Mesenchymal stem cell (in vitro differentiated cells and primary cell): ENCODE measurements at regions not wholly inside any gene's neighbourhood (a gene's known extent, or its start where the extent isn't known, plus 50 kb on each side); places are given as distances from the start of the nearest gene placed in this dataset.
"Not testable (repeated sequence)": the region's sequence is repeated elsewhere in the genome, so short reads cannot be mapped to it uniquely, and the experiment has no call there.

Source experiments
- DNase-seq: peaks from one replicate; pipeline ENCODE4 v3.0.0-alpha.2; 2013
- H2AFZ ChIP-seq: one replicate; pipeline ENCODE4 v1.6.1; 2013; ENCODE audit warnings: low read depth, mild to moderate bottlenecking, control low read depth, inconsistent platforms, low read length, moderate library complexity
- H2AK5ac ChIP-seq: 2 replicates; pipeline ENCODE4 v1.6.1; 2013; ENCODE audit warnings: low read length, moderate library complexity, mild to moderate bottlenecking, inconsistent platforms; ENCODE audit not compliant: severe bottlenecking
- H2BK120ac ChIP-seq: one replicate; pipeline ENCODE4 v1.6.1; 2013; ENCODE audit warnings: low read depth, mild to moderate bottlenecking, inconsistent platforms, low read length, moderate library complexity
- H2BK12ac ChIP-seq, 2 experiments: one replicate each; pipeline ENCODE4 v1.6.1; 2013; ENCODE audit warnings: inconsistent platforms in 2 of 2, low read length in 2 of 2, mild to moderate bottlenecking in 2 of 2, moderate library complexity in 2 of 2, control low read depth in 1 of 2
- H2BK15ac ChIP-seq: one replicate; pipeline ENCODE4 v1.6.1; 2013; ENCODE audit warnings: mild to moderate bottlenecking, low read depth, inconsistent platforms; ENCODE audit not compliant: poor library complexity, severe bottlenecking
- H2BK5ac ChIP-seq: 2 replicates; pipeline ENCODE4 v1.6.1; 2013; ENCODE audit warnings: low read depth, mild to moderate bottlenecking, low read length, control low read depth, inconsistent platforms; ENCODE audit not compliant: poor library complexity, severe bottlenecking
- H3K14ac ChIP-seq, 2 experiments: one replicate each; pipeline ENCODE4 v1.6.1; 2013; ENCODE audit warnings: inconsistent platforms in 2 of 2, low read length in 2 of 2, control low read depth in 1 of 2, mild to moderate bottlenecking in 1 of 2, moderate library complexity in 1 of 2
- H3K18ac ChIP-seq, 2 experiments: one replicate each; pipeline ENCODE4 v1.6.1; 2013; ENCODE audit warnings: inconsistent platforms in 2 of 2, low read length in 2 of 2, control low read depth in 1 of 2, low read depth in 1 of 2, mild to moderate bottlenecking in 1 of 2
- H3K23ac ChIP-seq, 2 experiments: one replicate each; pipeline ENCODE4 v1.6.1; 2013; ENCODE audit warnings: inconsistent platforms in 2 of 2, low read length in 2 of 2, mild to moderate bottlenecking in 2 of 2, moderate library complexity in 2 of 2, control low read depth in 1 of 2
- H3K27ac ChIP-seq: 2 replicates; pipeline ENCODE4 v1.5.1; 2013; ENCODE audit warnings: mild to moderate bottlenecking, moderate library complexity, low read length, control low read depth, inconsistent platforms; ENCODE audit not compliant: poor library complexity, severe bottlenecking
- H3K27me3 ChIP-seq, 2 experiments: 2 replicates each; pipeline versions ENCODE4 v1.6.1 to v1.7.0; 2013; ENCODE audit warnings: low read length in 2 of 2, mild to moderate bottlenecking in 2 of 2, moderate library complexity in 2 of 2, control low read depth in 1 of 2, inconsistent platforms in 1 of 2; ENCODE audit not compliant: control insufficient read depth in 1 of 2, insufficient read depth in 1 of 2
- H3K36me3 ChIP-seq, 2 experiments: 2 replicates each; pipeline versions ENCODE4 v1.6.1 to v1.7.0; 2013; ENCODE audit warnings: low read length in 2 of 2, control low read depth in 1 of 2, inconsistent platforms in 1 of 2, low read depth in 1 of 2, mild to moderate bottlenecking in 1 of 2; ENCODE audit not compliant: insufficient read depth in 2 of 2, control insufficient read depth in 1 of 2
- H3K4ac ChIP-seq, 2 experiments: one replicate each; pipeline ENCODE4 v1.6.1; 2013; ENCODE audit warnings: inconsistent platforms in 2 of 2, low read length in 2 of 2, mild to moderate bottlenecking in 2 of 2, moderate library complexity in 2 of 2, control low read depth in 1 of 2, low read depth in 1 of 2
- H3K4me1 ChIP-seq: 2 replicates; pipeline ENCODE4 v1.6.1; 2013; ENCODE audit warnings: low read depth, low read length, control low read depth; ENCODE audit not compliant: control insufficient read depth, insufficient read depth
- H3K4me2 ChIP-seq: 2 replicates; pipeline ENCODE4 v1.6.1; 2013; ENCODE audit warnings: low read length, mild to moderate bottlenecking, inconsistent platforms; ENCODE audit not compliant: poor library complexity, severe bottlenecking
- H3K4me3 ChIP-seq, 2 experiments: 2 replicates each; pipeline versions ENCODE4 v1.5.1 to v1.7.0; 2013; ENCODE audit warnings: low read length in 2 of 2, mild to moderate bottlenecking in 2 of 2, control low read depth in 1 of 2, low read depth in 1 of 2; ENCODE audit not compliant: insufficient read depth in 1 of 2
- H3K79me1 ChIP-seq: replicated peaks from 2 replicates; pipeline ENCODE4 v1.6.1; 2013; ENCODE audit warnings: mild to moderate bottlenecking, control low read depth, low read length, inconsistent platforms; ENCODE audit not compliant: poor library complexity, severe bottlenecking
- H3K9ac ChIP-seq: 2 replicates; pipeline ENCODE4 v1.7.0; 2013; ENCODE audit warnings: mild to moderate bottlenecking, low read length, moderate library complexity
- H3K9me3 ChIP-seq: 2 replicates; pipeline ENCODE4 v1.7.0; 2013; ENCODE audit warnings: mild to moderate bottlenecking, low read length; ENCODE audit not compliant: control insufficient read depth
- H4K8ac ChIP-seq: one replicate; pipeline ENCODE4 v1.6.1; 2013; ENCODE audit warnings: inconsistent platforms, mild to moderate bottlenecking, low read length, moderate library complexity
- H4K91ac ChIP-seq: one replicate; pipeline ENCODE4 v1.6.1; 2013; ENCODE audit warnings: mild to moderate bottlenecking, low read length, inconsistent platforms
- WGBS: methylation state at CpG from one replicate; pipeline ENCODE4 v1.1.7; 2013; ENCODE audit warnings: mixed read lengths; 5-methylcytosine and 5-hydroxymethylcytosine counted together

GRCh38 chr21:34227386-34227852, 136.4 kb upstream of the KCNE2 start:
- WGBS = 47% methylated on average over 5 of the region's 7 CpGs
- Histone ChIP-seq H3K23ac (no peak overlapping the region), H4K91ac (no peak overlapping the region), H3K18ac (peak overlapping the region in 1 of 2 experiments; percentile 58), H3K4me1 (no peaks in the 10 kb centered on the region), H3K79me1 (no peaks in the 10 kb centered on the region), H3K27ac (no peak overlapping the region), H2BK120ac (no peak overlapping the region), H2AFZ (no peak overlapping the region), H3K36me3 (no peaks in the 10 kb centered on the region), H3K9ac (no peak overlapping the region), H3K9me3 (no peaks in the 10 kb centered on the region), H4K8ac (no peak overlapping the region), H3K4ac (no peak overlapping the region), H3K4me3 (no peak overlapping the region), H2BK5ac (no peak overlapping the region), H3K14ac (peak overlapping the region in 1 of 2 experiments; percentile 12), H2BK15ac (no peak overlapping the region), H3K27me3 (no peaks in the 10 kb centered on the region), H3K4me2 (no peak overlapping the region), H2BK12ac (peak overlapping the region in 1 of 2 experiments; percentile 23), H2AK5ac (no peak overlapping the region)
- DNase-seq = peak; percentile 73

- Histone ChIP-seq H3K4me1 (no peaks in the 10 kb centered on the region), H3K4ac (no peak overlapping the region), H2BK15ac (no peak overlapping the region), H3K27me3 (no peaks in the 10 kb centered on the region), H3K36me3 (no peaks in the 10 kb centered on the region), H3K9me3 (no peaks in the 10 kb centered on the region), H3K4me2 (no peak overlapping the region), H3K27ac (no peak overlapping the region), H2AFZ (no peak overlapping the region), H3K18ac (peak overlapping the region in 1 of 2 experiments; percentile 55), H3K79me1 (no peaks in the 10 kb centered on the region), H3K23ac (no peak overlapping the region), H2AK5ac (no peak overlapping the region), H2BK5ac (no peak overlapping the region), H4K91ac (peak overlapping the region; percentile 10), H3K14ac (no peak overlapping the region), H4K8ac (no peak overlapping the region), H2BK120ac (no peak overlapping the region), H3K9ac (no peak overlapping the region), H2BK12ac (no peak overlapping the region), H3K4me3 (no peak overlapping the region)
- DNase-seq = no peak
- WGBS = 91% methylated on average over 4 of the region's 4 CpGs
Observed at GRCh38 chr21:34228792-34229191, 135.0 kb upstream of the KCNE2 start.

- no peak overlapping the region for H2BK5ac ChIP-seq
- no peak overlapping the region for H4K91ac ChIP-seq
- H2BK12ac ChIP-seq = peak overlapping the region in 1 of 2 experiments; percentile 69
- no peaks in the 10 kb centered on the region for H3K79me1 ChIP-seq
- H3K4me2 ChIP-seq = no peak overlapping the region
- no peak overlapping the region for H4K8ac ChIP-seq
- H3K27me3 ChIP-seq = no peaks in the 10 kb centered on the region
- H2AFZ ChIP-seq = no peak overlapping the region
- H3K14ac ChIP-seq = no peak overlapping the region
- no peak overlapping the region for H2BK120ac ChIP-seq
- H3K18ac ChIP-seq = no peak overlapping the region
- H3K23ac ChIP-seq = no peak overlapping the region
- H3K4me3 ChIP-seq = no peak overlapping the region
- H3K9ac ChIP-seq = no peak overlapping the region
- no peak overlapping the region for H3K4ac ChIP-seq
- no peak overlapping the region for H3K27ac ChIP-seq
- WGBS = 81% methylated on average over 4 of the region's 4 CpGs
- no peaks in the 10 kb centered on the region for H3K4me1 ChIP-seq
- DNase-seq = no peak
- H2BK15ac ChIP-seq = no peak overlapping the region
- H3K36me3 ChIP-seq = no peaks in the 10 kb centered on the region
- H2AK5ac ChIP-seq = no peak overlapping the region
- H3K9me3 ChIP-seq = no peaks in the 10 kb centered on the region
Observed at GRCh38 chr21:34229353-34229752, 134.5 kb upstream of the KCNE2 start.

DNA sequence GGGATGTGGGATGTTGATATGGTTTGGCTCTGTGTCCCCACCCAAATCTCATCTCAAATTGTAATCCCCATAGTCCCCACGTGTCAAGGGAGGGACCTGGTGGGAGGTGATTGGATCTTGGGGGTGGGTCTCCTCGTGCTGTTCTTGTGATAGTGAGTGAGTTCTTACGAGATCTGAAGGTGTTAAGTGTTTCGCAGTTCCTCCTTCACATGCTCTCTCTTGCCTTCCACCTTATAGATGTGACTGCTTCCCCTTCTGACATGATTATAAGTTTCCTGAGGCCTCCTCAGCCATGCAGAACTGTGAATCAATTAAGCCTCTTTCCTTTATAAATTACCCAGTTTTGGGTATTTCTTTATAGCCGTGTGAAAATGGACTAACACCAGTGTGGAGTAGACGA, 130.1 kb upstream of the KCNE2 start:
- not testable (repeated sequence) for H3K4me3 ChIP-seq
- 88% methylated on average over 4 of the region's 6 CpGs for WGBS

More for the DNA sequence above, 130.1 kb upstream of the KCNE2 start:
- not testable (repeated sequence) for H2AK5ac ChIP-seq, H4K8ac ChIP-seq, H3K14ac ChIP-seq, DNase-seq, H3K36me3 ChIP-seq, H3K27me3 ChIP-seq, H3K23ac ChIP-seq, H3K4ac ChIP-seq, H2BK120ac ChIP-seq, H2BK5ac ChIP-seq, H3K9me3 ChIP-seq, H3K79me1 ChIP-seq, H3K9ac ChIP-seq, H3K27ac ChIP-seq, H3K4me2 ChIP-seq, H4K91ac ChIP-seq, H2AFZ ChIP-seq, H2BK15ac ChIP-seq, H2BK12ac ChIP-seq, H3K4me1 ChIP-seq, H3K18ac ChIP-seq
